ENCODE measurements at regions not wholly inside any gene's neighbourhood (a gene's known extent, or its start where the extent isn't known, plus 50 kb on each side); places are given as distances from the start of the nearest gene placed in this dataset.

DNA sequence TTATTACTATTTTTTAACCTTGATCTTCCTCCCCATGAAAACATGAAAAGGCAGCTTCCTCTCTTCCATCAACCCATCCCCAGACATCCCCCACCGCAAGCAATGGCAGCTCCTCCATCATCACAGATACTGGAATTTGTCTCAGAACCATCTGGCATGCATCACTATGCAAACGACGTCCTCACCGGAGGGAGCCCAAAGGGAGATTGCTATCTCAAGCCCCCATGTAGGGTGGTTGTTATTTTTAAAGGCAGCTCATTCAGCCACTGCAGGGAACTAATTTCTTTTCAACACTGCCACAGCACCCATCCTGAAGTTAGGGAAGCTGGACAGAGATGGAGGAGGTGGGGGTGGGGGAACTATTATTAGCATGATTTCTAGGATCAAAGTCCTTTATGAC lies 222.5 kb downstream of the FOXL1 start:
- TF ChIP-seq, protein P1, sequence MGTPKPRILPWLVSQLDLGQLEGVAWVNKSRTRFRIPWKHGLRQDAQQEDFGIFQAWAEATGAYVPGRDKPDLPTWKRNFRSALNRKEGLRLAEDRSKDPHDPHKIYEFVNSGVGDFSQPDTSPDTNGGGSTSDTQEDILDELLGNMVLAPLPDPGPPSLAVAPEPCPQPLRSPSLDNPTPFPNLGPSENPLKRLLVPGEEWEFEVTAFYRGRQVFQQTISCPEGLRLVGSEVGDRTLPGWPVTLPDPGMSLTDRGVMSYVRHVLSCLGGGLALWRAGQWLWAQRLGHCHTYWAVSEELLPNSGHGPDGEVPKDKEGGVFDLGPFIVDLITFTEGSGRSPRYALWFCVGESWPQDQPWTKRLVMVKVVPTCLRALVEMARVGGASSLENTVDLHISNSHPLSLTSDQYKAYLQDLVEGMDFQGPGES (IDR thresholded peaks at IDR 0.05) = no peak
- TF ChIP-seq HDAC2 (IDR thresholded peaks at IDR 0.05) (no peak), CBFB (IDR thresholded peaks at IDR 0.05; ENCODE audit: low read depth) (no peak), YY1 (IDR thresholded peaks at IDR 0.05; ENCODE audit: low read depth, low read length) (no peak), POLR2AphosphoS5 (IDR thresholded peaks at IDR 0.05; ENCODE audit: low read length) (no peak)
- TF ChIP-seq, protein P2, sequence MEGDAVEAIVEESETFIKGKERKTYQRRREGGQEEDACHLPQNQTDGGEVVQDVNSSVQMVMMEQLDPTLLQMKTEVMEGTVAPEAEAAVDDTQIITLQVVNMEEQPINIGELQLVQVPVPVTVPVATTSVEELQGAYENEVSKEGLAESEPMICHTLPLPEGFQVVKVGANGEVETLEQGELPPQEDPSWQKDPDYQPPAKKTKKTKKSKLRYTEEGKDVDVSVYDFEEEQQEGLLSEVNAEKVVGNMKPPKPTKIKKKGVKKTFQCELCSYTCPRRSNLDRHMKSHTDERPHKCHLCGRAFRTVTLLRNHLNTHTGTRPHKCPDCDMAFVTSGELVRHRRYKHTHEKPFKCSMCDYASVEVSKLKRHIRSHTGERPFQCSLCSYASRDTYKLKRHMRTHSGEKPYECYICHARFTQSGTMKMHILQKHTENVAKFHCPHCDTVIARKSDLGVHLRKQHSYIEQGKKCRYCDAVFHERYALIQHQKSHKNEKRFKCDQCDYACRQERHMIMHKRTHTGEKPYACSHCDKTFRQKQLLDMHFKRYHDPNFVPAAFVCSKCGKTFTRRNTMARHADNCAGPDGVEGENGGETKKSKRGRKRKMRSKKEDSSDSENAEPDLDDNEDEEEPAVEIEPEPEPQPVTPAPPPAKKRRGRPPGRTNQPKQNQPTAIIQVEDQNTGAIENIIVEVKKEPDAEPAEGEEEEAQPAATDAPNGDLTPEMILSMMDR (IDR thresholded peaks at IDR 0.05 in 2 of 3, conservative IDR thresholded peaks at IDR 0.05 in 1 of 3; ENCODE audit: control insufficient read depth in 2 of 3, extremely low read depth in 1 of 3, insufficient read depth in 1 of 3, low read depth in 3 of 3, low read length in 3 of 3) = no peak
- TF ChIP-seq, protein P3, sequence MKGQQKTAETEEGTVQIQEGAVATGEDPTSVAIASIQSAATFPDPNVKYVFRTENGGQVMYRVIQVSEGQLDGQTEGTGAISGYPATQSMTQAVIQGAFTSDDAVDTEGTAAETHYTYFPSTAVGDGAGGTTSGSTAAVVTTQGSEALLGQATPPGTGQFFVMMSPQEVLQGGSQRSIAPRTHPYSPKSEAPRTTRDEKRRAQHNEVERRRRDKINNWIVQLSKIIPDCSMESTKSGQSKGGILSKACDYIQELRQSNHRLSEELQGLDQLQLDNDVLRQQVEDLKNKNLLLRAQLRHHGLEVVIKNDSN (IDR thresholded peaks at IDR 0.05; ENCODE audit: borderline replicate concordance, extremely low read length, insufficient read depth, low read depth, low read length) = no peak
- TF ChIP-seq, protein P4, sequence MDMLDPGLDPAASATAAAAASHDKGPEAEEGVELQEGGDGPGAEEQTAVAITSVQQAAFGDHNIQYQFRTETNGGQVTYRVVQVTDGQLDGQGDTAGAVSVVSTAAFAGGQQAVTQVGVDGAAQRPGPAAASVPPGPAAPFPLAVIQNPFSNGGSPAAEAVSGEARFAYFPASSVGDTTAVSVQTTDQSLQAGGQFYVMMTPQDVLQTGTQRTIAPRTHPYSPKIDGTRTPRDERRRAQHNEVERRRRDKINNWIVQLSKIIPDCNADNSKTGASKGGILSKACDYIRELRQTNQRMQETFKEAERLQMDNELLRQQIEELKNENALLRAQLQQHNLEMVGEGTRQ (IDR thresholded peaks at IDR 0.05; ENCODE audit: borderline replicate concordance, low read depth, low read length) = no peak
- TF ChIP-seq, protein P5, sequence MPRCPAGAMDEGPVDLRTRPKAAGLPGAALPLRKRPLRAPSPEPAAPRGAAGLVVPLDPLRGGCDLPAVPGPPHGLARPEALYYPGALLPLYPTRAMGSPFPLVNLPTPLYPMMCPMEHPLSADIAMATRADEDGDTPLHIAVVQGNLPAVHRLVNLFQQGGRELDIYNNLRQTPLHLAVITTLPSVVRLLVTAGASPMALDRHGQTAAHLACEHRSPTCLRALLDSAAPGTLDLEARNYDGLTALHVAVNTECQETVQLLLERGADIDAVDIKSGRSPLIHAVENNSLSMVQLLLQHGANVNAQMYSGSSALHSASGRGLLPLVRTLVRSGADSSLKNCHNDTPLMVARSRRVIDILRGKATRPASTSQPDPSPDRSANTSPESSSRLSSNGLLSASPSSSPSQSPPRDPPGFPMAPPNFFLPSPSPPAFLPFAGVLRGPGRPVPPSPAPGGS (IDR thresholded peaks at IDR 0.05; ENCODE audit: borderline replicate concordance, insufficient read depth, low read depth, low read length, poor library complexity, severe bottlenecking) = no peak
- TF ChIP-seq, protein P6, sequence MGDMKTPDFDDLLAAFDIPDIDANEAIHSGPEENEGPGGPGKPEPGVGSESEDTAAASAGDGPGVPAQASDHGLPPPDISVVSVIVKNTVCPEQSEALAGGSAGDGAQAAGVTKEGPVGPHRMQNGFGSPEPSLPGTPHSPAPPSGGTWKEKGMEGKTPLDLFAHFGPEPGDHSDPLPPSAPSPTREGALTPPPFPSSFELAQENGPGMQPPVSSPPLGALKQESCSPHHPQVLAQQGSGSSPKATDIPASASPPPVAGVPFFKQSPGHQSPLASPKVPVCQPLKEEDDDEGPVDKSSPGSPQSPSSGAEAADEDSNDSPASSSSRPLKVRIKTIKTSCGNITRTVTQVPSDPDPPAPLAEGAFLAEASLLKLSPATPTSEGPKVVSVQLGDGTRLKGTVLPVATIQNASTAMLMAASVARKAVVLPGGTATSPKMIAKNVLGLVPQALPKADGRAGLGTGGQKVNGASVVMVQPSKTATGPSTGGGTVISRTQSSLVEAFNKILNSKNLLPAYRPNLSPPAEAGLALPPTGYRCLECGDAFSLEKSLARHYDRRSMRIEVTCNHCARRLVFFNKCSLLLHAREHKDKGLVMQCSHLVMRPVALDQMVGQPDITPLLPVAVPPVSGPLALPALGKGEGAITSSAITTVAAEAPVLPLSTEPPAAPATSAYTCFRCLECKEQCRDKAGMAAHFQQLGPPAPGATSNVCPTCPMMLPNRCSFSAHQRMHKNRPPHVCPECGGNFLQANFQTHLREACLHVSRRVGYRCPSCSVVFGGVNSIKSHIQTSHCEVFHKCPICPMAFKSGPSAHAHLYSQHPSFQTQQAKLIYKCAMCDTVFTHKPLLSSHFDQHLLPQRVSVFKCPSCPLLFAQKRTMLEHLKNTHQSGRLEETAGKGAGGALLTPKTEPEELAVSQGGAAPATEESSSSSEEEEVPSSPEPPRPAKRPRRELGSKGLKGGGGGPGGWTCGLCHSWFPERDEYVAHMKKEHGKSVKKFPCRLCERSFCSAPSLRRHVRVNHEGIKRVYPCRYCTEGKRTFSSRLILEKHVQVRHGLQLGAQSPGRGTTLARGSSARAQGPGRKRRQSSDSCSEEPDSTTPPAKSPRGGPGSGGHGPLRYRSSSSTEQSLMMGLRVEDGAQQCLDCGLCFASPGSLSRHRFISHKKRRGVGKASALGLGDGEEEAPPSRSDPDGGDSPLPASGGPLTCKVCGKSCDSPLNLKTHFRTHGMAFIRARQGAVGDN (IDR thresholded peaks at IDR 0.05) = no peak
